NCI-H2227 (cell line): ENCODE measurements at regions not wholly inside any gene's neighbourhood (a gene's known extent, or its start where the extent isn't known, plus 50 kb on each side); places are given as distances from the start of the nearest gene placed in this dataset.
"Not testable (repeated sequence)": the region's sequence is repeated elsewhere in the genome, so short reads cannot be mapped to it uniquely, and the experiment has no call there.

Experiments
- DNase-seq: peaks from one replicate; lab custom pipeline; 2025; ENCODE audit not compliant: unreplicated experiment; lab: John Stamatoyannopoulos, UW

GRCh38 chr1:55448261-55448660, 233.1 kb upstream of the USP24 start:
- no peak for DNase-seq

DNA sequence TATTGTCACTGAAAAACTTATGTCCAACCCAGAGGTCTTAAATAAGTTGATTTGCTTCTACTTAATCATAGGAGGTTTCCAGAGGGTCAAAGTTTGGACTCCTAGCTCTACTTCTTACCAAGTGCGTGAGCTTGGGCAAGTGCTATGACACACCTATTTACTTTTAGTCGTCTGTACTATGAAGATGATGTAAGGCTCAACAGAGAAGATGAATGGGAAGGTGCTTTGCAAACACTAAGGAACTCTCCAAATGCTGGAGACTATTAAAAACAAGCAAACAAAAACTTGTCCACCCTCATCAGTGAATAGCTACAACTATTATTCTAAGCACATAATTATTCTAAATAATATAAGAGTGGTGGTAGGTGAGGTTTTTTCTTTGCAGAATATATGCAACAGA, 232.3 kb upstream of the USP24 start:
- no peak for DNase-seq

- no peak for DNase-seq
These were observed 231.2 kb upstream of the USP24 start for GRCh38 chr1:55446351-55446750.

GRCh38 chr1:55445416-55445815, 230.3 kb upstream of the USP24 start:
- no peak for DNase-seq

GRCh38 chr1:55444667-55445066, 229.5 kb upstream of the USP24 start:
- DNase-seq: no peak

- no peak for DNase-seq
These were observed 228.2 kb upstream of the USP24 start for GRCh38 chr1:55443175-55443915.

DNA sequence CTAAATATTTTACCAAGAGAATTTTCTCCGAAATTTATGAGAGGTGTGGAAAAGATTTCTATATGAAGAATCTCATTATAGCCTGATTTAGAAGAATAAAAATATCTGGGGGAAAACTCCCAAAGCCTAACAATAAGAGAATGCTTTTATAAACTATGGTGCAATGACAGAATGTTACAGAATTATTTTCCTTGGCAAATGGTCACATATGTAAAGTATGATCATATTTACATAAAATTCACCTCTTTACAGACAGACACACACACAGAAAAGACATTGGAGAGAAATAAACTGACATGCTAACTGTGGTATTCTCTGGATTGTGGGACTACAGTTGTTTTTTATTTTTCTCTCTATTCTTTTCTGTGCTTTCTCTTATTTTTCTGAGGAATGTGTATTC, 226.3 kb upstream of the USP24 start:
- no peak for DNase-seq

DNA sequence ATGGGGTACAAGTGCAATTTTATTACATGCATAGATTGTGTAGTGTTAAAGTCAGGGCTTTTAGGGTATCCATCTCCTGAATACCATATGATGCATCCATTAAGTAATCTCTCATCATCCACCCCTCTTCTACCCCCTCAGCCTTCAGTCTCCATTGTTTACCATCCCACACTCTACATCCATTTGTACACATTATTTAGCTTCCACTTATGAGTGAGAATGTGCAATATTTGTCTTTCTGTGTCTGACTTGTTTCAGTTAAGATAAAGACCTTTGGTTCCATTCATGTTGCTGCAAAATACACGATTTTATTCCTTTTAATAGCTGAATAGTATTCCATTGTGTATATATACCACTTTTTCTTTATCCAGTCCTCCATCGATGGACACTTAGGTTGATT, 222.5 kb upstream of the USP24 start:
- no peak for DNase-seq

GRCh38 chr1:55430720-55431119, 215.6 kb upstream of the USP24 start:
- not testable (repeated sequence) for DNase-seq

GRCh38 chr1:55430206-55430605, 215.0 kb upstream of the USP24 start:
- not testable (repeated sequence) for DNase-seq

GRCh38 chr1:55428944-55429931, 214.1 kb upstream of the USP24 start:
- DNase-seq: no peak

DNA sequence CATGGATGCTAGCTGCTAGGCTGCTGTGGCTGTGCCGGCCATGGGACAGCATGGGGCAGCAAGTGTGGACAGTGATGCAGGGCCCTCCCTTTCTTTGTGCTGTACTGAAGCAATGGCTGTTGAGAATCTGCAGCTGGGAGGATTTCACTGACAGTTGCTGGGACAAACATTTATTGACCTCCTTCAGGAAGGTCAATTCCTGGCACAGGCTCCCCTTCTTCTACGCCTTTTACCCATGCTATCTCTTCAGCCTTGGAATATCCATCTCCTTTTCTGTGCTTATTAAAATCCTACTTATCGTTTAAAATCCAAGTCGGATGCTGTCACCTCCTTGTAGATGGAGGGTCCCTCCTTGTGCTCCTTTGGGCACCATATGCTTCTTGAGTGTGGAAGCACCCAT, 213.1 kb upstream of the USP24 start:
- DNase-seq: no peak

- no peak for DNase-seq
These were observed 212.4 kb upstream of the USP24 start for GRCh38 chr1:55427606-55428005.

DNA sequence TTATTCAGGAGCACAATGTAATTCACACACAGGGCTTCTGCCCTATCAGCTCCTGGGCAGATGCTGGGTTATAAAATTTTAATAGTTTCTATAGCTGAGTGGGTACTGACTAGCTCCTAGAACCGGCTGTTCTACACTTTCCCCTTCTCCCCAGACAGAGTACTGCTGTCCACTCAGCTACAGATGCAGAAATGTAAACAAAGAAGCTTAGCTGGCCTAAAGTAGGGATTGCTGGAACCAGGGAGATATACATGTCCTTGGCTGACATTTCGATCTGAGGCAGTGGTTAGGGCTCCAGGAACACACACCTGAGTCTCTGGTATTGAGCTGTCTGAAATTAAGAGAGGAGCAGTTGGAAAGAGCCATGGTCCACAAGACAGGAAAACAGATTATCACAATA, 211.5 kb upstream of the USP24 start:
- DNase-seq: no peak

DNA sequence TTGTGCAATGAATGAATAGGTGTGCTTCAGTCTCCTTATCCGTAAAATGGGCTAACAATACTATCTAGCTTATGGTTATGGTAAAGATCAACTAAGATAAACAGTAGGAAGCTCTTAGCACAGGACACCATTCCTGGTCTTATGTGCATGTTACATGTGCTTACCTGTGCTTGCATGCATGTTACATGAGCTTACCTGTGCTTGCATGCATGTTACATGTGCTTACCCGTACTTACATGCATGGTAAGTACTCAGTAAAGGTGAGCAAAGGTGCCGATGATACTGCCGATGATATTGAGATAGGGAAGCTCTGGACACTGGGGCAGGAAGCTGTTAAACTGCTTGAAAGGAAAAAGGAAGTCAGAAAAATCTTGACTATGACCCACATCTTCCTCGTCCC, 211.0 kb upstream of the USP24 start:
- DNase-seq: no peak

DNA sequence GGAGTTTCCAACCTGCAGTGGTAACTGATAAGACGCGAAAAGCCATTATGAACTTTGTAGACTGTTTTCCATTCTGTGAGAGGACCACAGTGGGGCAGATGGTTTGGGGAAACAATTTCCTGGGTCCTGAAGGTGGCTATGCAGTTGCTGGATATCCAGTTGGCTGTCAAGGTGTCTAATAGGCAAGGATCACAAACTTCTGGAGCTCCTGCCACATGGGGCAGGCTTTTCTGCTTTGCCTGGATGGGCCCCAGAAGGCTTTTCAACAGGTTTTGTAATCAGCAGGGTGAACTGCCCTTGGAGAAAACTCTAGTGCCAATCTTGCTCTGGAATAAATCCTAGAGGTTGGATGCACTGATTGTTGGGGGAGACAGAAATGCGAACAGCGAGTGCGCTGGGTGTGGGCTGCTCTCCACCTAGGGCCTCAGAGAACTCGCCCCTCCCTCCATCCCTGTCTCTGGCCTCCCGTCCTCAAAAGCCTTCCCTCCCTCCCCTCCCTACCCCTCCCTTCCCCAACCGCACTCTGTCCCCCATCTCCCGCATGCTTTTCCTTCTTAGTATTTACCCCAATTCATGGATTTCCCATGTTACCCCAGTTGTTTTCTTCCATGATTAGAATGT, 210.3 kb upstream of the USP24 start:
- no peak for DNase-seq

DNA sequence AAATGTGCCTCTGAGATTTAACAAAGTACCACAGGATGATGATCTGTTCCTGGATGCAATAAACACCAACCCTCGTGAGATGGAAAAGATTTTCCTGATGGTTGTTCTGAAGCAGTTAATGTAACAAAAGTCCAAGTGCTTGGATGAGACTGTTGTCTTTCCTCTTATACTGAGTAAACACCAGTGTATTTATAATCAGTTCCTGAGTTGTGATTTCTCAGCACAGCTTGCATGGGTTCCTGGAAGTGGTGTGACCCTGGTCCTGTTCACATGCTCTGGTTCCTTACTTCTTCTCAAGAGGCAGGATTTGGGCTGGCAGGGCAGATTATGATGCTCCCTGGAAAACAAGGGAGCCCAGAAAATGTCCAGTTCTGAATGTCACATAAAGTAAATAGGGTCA, 208.2 kb upstream of the USP24 start:
- DNase-seq: no peak

- no peak for DNase-seq
These were observed 206.0 kb upstream of the USP24 start for GRCh38 chr1:55420929-55421716.

DNA sequence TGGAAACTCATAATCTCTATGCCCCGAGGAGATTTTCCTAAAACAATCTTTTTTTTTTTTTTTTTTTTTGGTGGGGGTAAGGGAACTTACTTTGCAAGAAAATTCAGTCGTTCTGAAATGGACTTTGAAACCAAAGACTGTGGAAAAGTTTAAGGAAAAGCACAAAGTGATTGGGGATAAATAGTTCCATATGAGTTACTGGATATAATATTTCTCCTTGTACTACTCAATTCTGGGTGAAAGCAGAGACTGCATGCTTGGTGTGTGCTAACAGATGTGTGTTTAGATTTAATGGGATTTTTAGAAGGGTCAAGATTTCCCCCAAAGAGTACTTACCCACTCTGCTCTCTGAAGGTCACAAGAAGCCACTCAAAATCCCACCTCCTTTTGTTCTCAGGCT, 204.9 kb upstream of the USP24 start:
- no peak for DNase-seq

- DNase-seq: no peak
These were observed 203.2 kb upstream of the USP24 start for GRCh38 chr1:55418208-55419000.
